Neural crest cell (in vitro differentiated cells): ENCODE measurements at regions not wholly inside any gene's neighbourhood (a gene's known extent, or its start where the extent isn't known, plus 50 kb on each side); places are given as distances from the start of the nearest gene placed in this dataset.
"Not testable (repeated sequence)": the region's sequence is repeated elsewhere in the genome, so short reads cannot be mapped to it uniquely, and the experiment has no call there.

Experiments used
- DNase-seq: peaks from one replicate; pipeline ENCODE4 v3.0.0; 2021; ENCODE audit warnings: low read depth, mixed read lengths, low spot score
- H3K27ac Mint-ChIP-seq: one replicate; pipeline ENCODE4 v1.8.0; 2021; ENCODE audit warnings: mild to moderate bottlenecking, mixed read lengths; ENCODE audit not compliant: unreplicated experiment
- H3K27me3 Mint-ChIP-seq: 2 replicates; pipeline ENCODE4 v1.8.0; 2021; ENCODE audit warnings: low read depth, mild to moderate bottlenecking, mixed read lengths
- H3K36me3 Mint-ChIP-seq: 2 replicates; pipeline ENCODE4 v1.8.0; 2021; ENCODE audit warnings: low read depth, mild to moderate bottlenecking, mixed read lengths
- H3K4me1 Mint-ChIP-seq: 2 replicates; pipeline ENCODE4 v1.8.0; 2021; ENCODE audit warnings: mixed read lengths
- H3K4me3 Mint-ChIP-seq: one replicate; pipeline ENCODE4 v1.8.0; 2021; ENCODE audit warnings: mild to moderate bottlenecking, mixed read lengths
- H3K9me3 Mint-ChIP-seq: 2 replicates; pipeline ENCODE4 v1.8.0; 2021; ENCODE audit warnings: mixed read lengths
- TF ChIP-seq, protein P1 (sequence below): fragments of 200-600 bp; sonication (generic); conservative IDR thresholded peaks from 2 replicates; pipeline ENCODE4 v1.5.0; 2021; ENCODE audit warnings: antibody characterized with exemption, mild to moderate bottlenecking

GRCh38 chr16:51986301-51986700 lies 560.6 kb downstream of the TOX3 start:
- TF ChIP-seq, protein P1, sequence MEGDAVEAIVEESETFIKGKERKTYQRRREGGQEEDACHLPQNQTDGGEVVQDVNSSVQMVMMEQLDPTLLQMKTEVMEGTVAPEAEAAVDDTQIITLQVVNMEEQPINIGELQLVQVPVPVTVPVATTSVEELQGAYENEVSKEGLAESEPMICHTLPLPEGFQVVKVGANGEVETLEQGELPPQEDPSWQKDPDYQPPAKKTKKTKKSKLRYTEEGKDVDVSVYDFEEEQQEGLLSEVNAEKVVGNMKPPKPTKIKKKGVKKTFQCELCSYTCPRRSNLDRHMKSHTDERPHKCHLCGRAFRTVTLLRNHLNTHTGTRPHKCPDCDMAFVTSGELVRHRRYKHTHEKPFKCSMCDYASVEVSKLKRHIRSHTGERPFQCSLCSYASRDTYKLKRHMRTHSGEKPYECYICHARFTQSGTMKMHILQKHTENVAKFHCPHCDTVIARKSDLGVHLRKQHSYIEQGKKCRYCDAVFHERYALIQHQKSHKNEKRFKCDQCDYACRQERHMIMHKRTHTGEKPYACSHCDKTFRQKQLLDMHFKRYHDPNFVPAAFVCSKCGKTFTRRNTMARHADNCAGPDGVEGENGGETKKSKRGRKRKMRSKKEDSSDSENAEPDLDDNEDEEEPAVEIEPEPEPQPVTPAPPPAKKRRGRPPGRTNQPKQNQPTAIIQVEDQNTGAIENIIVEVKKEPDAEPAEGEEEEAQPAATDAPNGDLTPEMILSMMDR, result no peak
- Mint-ChIP-seq H3K36me3 (no peaks in the 10 kb centered on the region), H3K9me3 (peaks cover 7% of the 10 kb centered on the region), H3K4me1 (peaks cover 6% of the 10 kb centered on the region), H3K4me3 (no peak overlapping the region), H3K27ac (no peak overlapping the region), H3K27me3 (peaks cover 21% of the 10 kb centered on the region)
- DNase-seq, result no peak

- Mint-ChIP-seq H3K27me3 (peaks cover 22% of the 10 kb centered on the region), H3K4me3 (no peak overlapping the region), H3K36me3 (no peaks in the 10 kb centered on the region), H3K27ac (no peak overlapping the region), H3K4me1 (peaks cover 6% of the 10 kb centered on the region), H3K9me3 (peaks cover 7% of the 10 kb centered on the region)
- no peak for DNase-seq
- TF ChIP-seq, protein P1, result no peak
Measured at GRCh38 chr16:51985126-51985525, 561.8 kb downstream of the TOX3 start.

GRCh38 chr16:51984395-51984794 lies 562.5 kb downstream of the TOX3 start:
- no peak for DNase-seq
- Mint-ChIP-seq H3K4me1 (peaks cover 6% of the 10 kb centered on the region), H3K4me3 (no peak overlapping the region), H3K27me3 (peaks cover 25% of the 10 kb centered on the region), H3K36me3 (no peaks in the 10 kb centered on the region), H3K9me3 (peaks cover 7% of the 10 kb centered on the region), H3K27ac (no peak overlapping the region)
- TF ChIP-seq, protein P1, result no peak

DNA sequence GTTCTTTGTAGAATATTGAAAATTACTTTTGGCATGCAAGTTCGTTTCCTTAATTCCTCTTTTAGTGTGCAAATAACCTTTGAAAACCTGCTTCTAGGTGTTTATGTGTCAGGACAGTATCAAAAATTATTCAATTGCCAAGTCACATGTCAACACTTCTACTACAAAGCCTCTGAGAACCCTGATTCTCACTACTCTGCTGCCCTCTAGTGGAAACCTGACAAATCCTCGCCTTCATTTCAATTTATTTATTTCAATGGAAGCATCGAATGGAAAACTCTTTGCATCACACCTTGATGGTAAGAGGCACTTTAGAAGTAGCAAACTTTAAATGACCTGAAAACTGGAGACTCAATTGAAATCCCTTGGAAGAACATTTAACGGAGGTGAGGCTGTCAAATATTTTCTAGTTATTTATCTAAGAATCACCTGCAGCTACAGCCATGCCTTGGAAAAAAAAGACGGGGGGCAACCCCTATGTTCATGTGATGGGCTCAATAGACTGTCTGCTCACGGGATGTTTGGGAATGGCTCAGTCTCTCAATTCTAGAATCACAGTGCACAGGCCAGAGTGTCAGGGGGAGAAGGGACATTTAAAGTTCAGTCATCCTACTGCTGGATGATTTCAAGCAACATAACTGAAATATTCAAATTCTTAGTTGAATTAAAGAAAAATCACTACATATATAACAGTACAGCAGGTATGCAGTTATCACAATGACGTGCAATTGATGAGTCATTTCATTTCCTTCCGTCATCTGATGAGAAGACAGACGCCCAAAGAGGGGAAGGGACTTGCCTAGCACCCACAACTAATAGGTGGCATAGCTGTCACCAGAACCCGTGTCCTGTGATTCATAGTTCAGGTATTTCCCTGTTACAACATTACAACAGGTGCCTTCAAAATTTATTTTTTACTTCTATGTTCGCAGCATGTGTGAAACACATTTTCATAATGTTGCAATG lies 563.9 kb downstream of the TOX3 start:
- H3K36me3 Mint-ChIP-seq, result no peaks in the 10 kb centered on the region
- H3K27me3 Mint-ChIP-seq, result peaks cover 25% of the 10 kb centered on the region
- H3K4me3 Mint-ChIP-seq, result no peak overlapping the region
- peaks cover 6% of the 10 kb centered on the region for H3K9me3 Mint-ChIP-seq
- TF ChIP-seq, protein P1, result peak; percentile 86
- H3K27ac Mint-ChIP-seq, result no peak overlapping the region
- peaks cover 6% of the 10 kb centered on the region for H3K4me1 Mint-ChIP-seq
- DNase-seq, result peak; percentile 48

DNA sequence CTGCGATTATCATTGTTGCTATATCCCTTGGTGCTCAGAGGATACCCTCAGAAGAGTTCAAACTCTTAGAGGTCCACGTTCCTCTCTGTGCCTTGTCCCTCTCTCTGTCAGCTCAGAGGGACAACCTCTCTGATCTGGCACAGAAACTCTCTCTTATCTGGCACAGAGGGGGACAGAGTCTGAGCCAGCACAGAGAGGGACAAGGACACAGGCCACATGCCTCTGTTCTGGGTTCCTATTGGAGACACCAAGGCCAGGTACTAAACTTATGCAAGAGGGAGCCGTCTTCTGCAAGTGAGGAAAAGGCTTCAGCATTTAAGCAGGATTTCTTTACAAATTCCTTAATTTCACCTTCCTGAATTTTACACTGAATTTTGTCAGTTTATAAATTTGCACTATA lies 565.2 kb downstream of the TOX3 start:
- H3K27me3 Mint-ChIP-seq, result peaks cover 22% of the 10 kb centered on the region
- H3K4me1 Mint-ChIP-seq, result peaks cover 6% of the 10 kb centered on the region
- H3K4me3 Mint-ChIP-seq, result no peak overlapping the region
- H3K9me3 Mint-ChIP-seq, result peaks cover under 1% of the 10 kb centered on the region
- no peak for DNase-seq
- TF ChIP-seq, protein P1, result no peak
- H3K27ac Mint-ChIP-seq, result peak overlapping the region; percentile 7
- H3K36me3 Mint-ChIP-seq, result no peaks in the 10 kb centered on the region

GRCh38 chr16:51977506-51977905 lies 569.4 kb downstream of the TOX3 start:
- not testable (repeated sequence) for H3K4me1 Mint-ChIP-seq, H3K9me3 Mint-ChIP-seq, H3K36me3 Mint-ChIP-seq, DNase-seq, H3K27me3 Mint-ChIP-seq, H3K4me3 Mint-ChIP-seq, H3K27ac Mint-ChIP-seq
